NCI-H1930 (cell line): ENCODE measurements at regions not wholly inside any gene's neighbourhood (a gene's known extent, or its start where the extent isn't known, plus 50 kb on each side); places are given as distances from the start of the nearest gene placed in this dataset.
"Not testable (repeated sequence)": the region's sequence is repeated elsewhere in the genome, so short reads cannot be mapped to it uniquely, and the experiment has no call there.

ENCODE experiments used
- DNase-seq, 2 experiments: peaks; one replicate each; lab custom pipeline; 2025; lab: John Stamatoyannopoulos, UW

DNA sequence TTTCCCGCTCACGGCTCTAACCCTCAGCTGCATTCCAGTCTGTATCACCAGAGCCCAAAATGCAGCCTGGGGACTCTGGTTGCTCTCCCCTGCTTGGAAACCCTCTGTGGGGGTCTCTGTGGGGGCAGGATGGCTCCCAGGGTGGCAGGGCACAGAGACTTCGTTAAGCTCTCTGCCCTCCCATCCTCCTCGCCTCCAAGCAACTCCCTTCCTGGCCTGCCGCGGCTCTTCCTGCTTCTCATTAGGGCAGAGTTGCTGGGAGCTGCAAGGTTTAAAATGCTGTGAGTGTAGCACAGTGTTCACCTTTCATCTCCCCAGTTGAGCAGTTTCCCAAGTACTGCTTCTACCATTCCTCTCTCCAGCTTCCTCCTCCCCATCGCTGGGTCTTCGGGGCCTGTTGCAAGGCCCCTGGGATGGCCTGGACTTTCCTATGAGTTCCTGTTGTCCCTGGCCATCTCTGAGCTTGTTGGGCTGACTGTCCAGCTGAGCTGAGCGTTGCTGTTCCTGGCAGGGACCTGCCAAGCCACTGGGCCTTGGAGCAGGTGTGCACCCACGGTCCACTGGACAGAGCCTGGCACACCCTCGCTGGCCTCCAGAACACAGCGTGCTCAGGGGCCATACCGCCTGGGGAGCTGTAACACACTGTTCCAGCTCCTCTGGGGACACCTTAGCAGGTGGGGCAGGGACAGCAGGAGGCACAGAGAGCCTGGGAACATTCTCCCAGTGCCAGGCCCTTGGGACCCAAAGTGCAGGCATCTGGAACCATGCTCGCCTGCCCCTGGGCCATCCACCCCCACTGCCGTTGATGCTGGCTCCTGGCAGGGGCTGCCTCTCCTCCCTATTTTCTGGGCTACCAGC lies 188.4 kb downstream of the C9orf50 start:
- no peak for DNase-seq

DNA sequence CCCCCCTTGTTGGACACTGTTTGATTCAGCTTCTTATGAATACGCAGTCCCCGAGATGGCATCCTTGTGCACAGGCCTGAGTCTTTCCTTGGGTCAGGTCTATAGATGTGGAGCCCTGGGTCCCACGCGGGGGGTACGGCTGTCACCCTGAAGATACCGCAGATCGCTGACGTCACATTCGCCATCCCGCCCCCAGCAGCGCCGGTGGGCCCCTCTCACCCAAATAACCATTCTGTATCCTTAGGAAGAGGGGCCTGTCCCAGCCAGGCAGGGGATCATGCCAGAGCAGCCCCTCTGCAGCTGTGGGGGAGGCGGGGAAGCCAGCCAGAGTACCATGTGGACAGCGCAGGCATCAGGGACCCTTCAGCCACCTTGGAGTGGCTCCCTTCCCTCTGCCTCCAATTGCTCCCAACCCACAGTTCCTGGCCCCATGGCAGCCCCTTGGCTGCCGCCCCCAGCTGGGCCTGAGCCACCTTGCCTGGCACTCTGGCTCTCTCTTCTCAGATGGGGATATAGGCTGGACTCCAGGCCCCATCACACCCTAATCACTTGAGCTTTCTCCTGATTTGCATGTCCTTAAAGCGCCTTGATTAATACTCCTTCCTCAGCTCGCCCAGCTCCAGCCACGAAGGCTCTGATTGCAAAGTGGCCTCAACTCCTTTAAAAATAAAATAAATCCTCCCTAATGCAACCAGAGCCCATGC lies 189.8 kb downstream of the C9orf50 start:
- DNase-seq = no peak

DNA sequence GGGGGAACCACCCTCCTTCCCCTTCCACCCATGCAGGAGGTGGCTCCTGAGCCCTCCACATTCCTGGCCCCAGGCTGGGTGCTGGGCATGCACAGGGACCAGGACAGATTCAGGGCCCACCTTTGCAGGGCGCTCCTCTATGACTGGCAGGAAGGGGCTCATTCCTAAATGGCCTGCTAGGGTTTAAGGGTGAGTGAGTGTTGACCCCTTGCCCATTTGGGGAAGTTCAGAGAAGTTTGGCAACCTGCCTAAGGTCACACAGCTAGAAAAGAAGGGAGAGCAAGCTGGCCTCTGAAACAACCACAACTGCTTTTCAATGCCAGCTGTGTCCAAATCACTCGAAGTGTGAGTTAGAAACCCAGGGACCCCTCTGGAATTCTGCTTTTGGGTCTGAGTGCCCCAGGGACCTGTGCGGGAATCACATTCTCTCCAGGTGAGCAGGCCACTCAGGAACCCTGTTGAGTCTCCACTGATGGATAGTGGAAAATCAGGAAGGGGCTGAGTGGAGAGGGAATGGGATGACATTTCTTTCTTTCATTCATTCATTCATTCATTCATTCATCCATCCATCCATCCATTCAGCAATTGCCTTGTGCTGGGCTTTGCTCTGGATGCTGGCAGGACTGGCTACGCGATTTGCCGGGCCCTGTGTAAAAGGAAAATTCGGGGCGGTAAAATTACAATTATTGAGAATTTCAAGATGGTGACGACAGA lies 191.9 kb downstream of the C9orf50 start:
- no peak for DNase-seq

DNA sequence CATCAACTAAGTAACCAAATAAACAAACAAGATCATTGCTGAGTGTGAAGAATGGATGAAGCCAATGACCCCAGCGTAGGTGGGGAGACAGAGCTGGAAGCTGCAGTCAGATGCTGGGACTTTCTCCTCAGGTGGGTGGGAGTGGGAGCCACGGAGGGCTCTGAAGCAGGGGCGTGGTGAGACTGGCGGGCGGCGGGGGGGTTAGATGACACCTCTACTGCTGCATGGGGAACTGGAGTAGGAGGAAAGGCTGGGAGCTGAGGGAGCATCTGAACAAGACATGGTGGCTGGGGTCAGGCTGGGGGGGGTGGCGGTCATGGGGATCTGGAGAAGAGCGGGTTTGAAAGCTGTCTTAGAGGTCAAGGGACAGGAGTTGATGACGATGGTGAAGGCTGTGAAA lies 193.8 kb downstream of the C9orf50 start:
- no peak for DNase-seq

- DNase-seq = not testable (repeated sequence)
These were observed 197.1 kb downstream of the C9orf50 start for GRCh38 chr9:129423755-129424154.

GRCh38 chr9:129423216-129423615 lies 197.7 kb downstream of the C9orf50 start:
- no peak for DNase-seq

GRCh38 chr9:129422843-129423192 lies 198.1 kb downstream of the C9orf50 start:
- DNase-seq = no peak

GRCh38 chr9:129422032-129422842 lies 198.7 kb downstream of the C9orf50 start:
- no peak for DNase-seq

GRCh38 chr9:129421371-129421770 lies 199.5 kb downstream of the C9orf50 start:
- no peak for DNase-seq

DNA sequence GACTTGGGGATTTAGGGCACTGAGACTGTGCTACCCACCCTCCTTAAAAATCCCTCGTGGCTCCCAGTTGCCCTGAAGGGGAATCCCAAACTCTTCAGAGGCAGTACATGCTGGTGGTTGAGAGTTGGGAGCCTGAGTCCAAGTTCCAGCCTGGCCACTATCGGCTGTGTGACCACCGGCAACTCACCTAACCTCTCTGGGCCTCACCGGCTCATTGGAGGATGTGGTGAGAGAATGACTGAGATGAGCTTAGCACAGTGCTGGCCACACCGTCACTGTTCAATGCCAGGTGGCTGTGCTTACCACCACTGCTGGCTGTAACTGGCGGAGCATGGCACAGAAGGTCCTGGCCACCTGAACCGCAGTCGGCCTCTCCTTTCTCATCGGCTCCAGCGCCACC lies 200.2 kb downstream of the C9orf50 start:
- DNase-seq = no peak

DNA sequence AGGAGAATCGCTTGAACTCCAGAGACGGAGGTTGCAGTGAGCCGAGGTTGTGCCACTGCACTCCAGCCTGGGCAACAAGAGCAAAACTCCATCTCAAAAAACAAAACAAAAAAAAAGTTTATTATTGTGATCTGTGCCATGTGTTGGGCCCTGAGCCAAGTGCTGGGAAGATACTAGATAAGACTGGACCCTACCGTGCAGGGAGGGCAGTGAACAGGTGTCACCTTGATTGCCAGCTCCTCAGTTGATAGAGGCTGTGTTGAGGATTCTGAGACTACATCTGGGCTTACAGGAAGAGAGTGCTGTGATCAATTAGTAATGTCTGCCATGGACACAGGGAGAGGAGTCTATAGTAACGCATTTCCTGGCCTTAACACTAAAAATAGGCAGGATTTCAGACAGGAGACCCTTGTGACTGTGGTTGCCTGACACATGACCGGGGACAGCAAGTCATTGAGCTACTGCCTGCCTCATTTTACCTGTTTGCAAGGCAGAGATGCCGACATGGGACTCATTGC lies 201.5 kb downstream of the C9orf50 start:
- DNase-seq = no peak

- DNase-seq = no peak
These were observed 202.4 kb downstream of the C9orf50 start for GRCh38 chr9:129418451-129418850.

DNA sequence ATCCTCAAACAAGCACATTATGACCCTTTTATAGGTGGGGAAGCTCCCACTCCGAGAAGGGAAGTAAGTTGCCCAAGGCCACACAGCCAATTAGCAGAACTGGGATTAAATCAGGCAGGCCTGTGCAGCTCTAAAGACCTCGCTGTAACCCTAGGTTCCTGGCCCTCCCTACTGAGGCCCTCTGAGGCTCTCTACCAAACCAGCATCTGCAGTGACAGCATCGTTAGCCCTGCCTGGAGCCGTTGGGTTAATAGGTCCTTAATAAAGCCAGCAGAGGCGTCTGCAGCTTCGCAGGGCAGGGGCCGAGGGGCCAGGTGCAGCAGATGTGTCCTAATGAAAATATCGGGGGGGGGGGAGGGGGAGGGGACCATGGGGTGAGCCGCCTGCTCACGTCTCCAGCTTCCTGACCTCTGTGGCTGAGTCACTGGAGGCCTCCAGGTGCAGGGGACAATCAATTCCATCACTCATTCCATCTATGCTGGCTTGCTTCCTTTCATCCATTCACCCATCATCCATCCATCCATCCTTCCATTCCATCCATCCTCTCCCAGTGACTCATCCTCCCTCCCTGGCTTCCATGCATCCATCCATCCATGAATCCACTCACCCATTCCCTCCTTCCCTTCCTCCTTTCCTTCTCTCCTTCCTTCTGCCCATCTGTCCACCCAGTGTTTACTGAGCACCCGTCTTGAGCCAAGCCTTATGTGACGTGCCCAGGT lies 203.9 kb downstream of the C9orf50 start:
- no peak for DNase-seq

DNA sequence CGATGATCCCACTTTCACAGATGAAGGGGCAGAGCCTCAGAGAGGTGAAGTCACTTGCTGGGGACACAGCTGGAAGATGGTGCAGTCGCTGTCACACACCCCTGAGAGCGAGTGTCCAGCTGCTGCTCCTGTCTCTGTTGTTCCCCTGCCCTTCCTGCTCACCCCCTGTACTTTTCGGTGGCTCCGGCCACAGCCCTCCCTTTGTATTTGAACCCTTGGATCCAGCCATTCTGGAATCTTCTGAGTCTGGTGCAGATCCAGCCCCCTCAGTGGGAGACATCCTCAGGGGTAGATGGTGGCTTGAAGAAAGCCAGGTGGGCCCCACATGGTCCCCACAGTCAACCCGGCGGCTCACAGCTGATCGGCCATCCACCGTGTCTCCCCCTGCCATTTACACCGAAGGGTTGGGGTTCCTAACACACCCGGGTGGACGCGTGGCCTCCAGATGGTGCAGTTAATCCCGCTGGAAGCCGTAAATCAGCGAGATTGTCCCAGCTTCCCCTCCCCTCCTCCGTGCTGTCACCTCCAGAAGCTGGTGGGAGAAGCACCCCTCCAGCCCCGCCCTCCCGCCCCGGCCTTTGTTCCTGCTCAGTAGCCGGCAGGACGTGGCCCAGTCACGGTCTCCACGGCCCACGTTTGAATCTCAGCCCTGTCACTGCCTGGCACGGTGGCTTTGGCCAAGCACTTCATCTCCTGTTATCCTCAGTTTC lies 204.8 kb downstream of the C9orf50 start:
- no peak for DNase-seq

- DNase-seq = no peak
These were observed 205.6 kb downstream of the C9orf50 start for GRCh38 chr9:129414993-129415941.

- DNase-seq = no peak
These were observed 206.4 kb downstream of the C9orf50 start for GRCh38 chr9:129414377-129414992.

- peak; percentile 89 to 96 for DNase-seq
These were observed 207.1 kb downstream of the C9orf50 start for GRCh38 chr9:129413537-129414376.
